HG02884 (cell line): ENCODE measurements at regions not wholly inside any gene's neighbourhood (a gene's known extent, or its start where the extent isn't known, plus 50 kb on each side); places are given as distances from the start of the nearest gene placed in this dataset.
"Not testable (repeated sequence)": the region's sequence is repeated elsewhere in the genome, so short reads cannot be mapped to it uniquely, and the experiment has no call there.

Experiments used
- ATAC-seq: cut with Tn5 transposase; IDR thresholded peaks from one replicate; pipeline ENCODE4 v1.9.1; 2021; ENCODE audit warnings: mild to moderate bottlenecking, moderate library complexity; ENCODE audit not compliant: unreplicated experiment

DNA sequence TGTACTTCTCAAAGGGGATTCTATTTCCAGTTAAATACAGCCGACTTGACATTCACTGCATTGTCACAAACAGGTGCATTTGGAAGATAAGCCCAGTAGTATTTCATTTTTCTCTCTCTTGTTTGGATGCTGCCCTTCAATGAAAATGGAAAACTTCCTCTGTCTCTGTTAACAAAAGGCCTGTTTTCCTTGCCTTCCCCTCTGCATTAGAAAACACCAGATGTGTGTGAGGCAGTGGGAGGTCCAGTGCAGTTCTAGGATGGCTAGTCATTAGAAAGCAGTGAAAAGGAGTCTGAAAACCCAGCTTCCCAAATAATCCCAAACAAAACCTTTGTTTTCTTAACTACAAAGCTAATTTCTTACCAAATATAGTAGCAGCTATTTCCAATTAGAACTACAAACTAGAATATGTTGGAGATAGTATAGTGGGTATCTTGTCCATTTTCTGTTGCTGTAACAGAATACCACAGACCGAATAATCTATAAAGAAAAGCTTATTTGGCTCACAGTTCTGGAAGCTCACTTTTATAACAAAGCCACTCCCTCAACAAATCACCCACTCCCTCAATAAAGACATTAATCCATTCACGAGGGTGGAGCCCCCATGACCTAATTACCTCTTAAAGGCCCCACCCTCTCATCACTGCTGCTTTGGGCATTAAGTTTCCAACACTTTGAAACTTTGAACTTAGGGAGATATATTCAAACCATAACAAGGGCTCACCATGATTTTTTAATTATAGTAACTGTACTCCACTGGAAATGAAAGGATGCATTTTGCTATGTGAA lies 452.1 kb upstream of the RPS6KA3 start:
- no peak for ATAC-seq

DNA sequence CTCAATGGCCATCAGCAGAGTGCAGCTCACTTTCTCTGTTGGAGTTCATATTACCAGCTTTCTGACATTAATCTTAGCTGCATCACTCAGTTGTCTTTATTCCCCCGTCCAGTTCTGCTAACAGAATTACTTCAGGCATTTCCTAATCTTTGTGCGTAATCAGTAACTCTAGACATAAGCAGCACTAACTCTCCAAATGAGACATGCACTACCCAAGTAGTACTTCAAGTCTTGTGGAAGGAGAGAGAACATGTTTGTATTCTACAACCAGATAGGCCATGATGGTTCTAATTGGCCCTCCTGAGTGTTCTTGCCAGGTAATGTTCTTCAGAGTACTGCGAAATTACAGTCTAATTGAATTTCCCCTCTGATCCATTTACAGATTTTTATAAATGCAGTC lies 448.5 kb upstream of the RPS6KA3 start:
- no peak for ATAC-seq

DNA sequence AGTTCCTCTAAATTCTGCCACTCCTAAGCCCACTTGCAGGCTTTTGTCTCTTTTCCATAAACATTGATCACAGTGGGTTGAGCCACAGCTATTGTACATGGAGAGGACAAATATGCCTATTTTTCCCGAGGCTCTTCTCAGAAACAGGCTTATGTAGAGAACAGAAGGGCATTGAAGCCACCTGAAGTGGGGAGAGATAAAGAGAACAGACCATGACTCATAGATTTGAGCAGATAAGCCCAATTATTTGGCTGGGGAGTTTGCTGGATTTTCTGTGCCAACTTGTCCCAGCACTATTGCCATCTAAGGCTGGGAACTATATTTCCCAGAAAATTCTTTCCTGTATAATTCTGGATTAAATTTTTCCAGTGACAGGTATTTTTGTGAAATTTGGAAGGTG lies 446.1 kb upstream of the RPS6KA3 start:
- no peak for ATAC-seq

DNA sequence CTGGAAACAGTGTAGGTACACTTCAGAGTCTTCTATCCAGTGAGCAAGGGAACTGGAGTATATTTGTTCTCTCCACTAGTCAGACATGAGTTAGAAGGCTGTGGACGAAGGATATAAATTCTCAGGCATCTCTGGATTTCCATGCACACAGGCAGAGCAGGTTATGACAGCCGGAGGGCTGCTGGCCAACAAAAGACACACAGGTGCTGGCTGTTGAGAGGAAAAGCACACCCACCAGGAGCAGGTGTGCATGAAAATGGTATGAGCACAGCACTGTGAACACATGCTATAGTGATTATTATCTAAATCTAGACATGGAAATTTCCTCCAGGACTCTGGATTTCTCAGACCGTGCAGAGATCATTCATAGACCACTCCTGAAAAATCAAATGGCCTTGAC lies 444.7 kb upstream of the RPS6KA3 start:
- no peak for ATAC-seq

DNA sequence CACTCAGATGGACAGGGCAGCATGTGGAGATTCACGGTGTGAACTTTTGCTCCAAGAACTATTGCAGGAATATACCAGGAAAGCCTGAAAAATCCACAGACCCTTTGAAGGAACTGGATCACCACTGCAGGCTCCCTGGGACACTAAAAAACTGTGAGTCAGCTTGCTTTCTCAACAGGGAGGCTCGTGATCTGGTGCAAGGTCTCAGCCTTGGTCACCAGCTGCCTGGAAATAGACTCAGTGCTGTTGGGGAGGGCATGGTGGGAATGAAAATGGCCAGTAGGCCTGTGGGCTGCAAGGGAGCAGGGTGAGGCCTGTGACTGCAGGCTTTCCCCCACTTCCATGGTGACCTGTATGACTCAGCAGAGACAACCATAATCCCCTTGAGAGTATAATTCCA lies 426.4 kb upstream of the RPS6KA3 start:
- ATAC-seq = no peak

DNA sequence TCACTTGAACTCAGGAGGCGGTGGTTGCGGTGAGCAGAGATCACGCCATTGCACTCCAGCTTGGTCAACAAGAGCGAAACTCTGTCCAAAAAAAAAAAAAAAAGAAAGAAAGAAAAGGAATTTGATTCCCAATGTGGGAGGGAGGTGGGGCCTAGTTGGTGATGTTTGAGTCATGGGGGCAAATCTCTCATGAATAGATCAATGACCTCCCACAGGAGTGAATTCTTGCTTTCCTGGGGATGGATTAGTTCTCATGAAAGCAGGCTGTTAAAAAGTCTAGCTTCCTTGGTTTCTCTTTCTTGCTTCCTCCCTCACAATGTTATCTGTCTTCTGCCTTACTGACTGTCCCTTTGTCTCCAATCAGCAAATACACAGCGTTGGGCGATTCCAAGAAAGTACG lies 419.5 kb upstream of the RPS6KA3 start:
- ATAC-seq = no peak

DNA sequence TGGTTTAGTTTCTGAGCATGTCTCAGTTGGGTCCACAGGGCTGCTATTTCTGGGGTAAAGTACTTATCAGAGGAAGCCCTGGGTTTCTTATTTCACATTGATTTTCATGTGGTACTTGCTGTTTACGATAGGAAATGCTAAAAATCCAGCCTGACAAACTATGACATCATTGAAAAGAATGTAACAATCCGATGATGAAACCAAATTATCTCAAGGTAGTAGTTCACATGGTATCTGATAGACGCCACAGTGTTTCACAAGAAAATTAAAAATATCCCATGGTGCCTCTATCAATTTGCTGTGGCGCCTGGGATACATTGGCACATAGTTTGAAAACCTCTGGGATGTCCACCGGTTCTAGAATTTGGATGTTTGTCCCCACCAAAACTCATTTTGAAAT lies 418.9 kb upstream of the RPS6KA3 start:
- ATAC-seq = no peak

DNA sequence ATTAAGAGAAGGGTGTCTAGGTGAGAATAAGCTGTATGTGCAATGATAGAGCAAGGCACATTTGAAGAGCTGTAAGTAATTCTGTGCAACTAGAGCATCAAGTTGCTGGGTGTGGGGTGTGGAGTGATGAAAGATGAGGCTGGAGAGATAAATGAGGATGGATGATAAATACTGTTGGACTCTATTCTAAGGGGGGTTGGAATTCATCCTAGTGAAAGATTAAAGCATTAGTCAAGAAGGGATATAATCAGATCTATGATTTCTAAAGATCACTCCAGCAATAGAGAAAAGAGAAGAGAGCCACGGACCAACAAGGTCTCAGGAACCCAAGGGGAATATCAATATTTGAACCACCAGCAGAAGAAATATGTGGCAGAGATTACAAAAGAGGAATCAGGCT lies 415.0 kb upstream of the RPS6KA3 start:
- no peak for ATAC-seq

DNA sequence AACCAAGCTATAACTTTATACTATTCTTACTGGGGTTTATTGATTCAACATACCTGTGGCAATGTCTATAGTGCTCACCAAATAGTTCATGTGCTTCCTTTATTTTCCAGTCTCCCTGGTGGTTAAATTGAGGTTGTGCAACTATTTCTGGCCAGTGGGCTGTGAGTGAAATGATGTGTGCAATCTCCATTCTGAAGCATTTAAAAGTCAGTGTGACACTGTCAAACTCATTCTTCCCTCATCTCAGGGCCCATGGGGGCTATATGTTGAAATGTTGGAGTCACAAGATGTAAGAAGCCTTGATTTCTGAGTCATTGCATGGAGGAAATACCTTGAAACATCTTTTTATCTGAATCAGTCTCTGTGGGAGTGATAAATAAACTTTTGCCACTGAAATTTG lies 414.3 kb upstream of the RPS6KA3 start:
- ATAC-seq = no peak

DNA sequence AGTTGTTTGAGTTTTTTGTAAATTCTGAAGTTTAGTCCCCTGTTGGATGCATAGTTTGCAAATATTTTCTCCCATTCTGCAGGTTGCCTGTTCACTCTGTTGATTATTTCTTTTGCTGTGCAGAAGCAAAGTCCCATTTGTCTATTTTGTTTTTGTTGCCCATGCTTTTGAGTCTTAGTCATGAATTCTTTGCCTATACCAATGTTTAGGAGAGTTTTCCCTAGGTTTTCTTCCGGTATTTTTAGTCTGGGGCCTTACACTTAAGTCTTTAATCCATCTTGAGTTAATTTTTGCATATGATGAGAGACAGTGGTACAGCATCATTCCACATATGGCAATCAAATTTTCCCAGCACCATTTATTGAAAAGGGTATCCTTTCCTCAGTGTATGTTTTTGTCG lies 405.8 kb upstream of the RPS6KA3 start:
- ATAC-seq = no peak

DNA sequence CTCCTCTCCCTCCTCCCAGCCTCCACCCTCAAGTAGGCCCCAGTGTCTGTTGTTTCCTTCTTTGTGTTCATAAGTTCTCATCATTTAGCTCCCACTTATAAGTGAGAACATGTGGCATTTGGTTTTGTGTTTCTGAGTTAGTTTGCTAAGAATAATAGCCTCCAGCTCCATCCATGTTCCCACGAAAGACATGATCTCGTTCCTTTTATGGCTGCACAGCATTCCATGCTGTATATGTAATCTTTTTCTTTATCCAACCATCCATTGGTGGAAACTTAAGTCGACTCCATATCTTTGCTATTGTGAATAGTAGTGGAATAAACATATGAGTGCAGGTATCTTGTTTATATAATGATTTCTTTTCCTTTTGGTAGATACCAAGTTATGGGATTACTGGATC lies 405.0 kb upstream of the RPS6KA3 start:
- ATAC-seq = not testable (repeated sequence)

DNA sequence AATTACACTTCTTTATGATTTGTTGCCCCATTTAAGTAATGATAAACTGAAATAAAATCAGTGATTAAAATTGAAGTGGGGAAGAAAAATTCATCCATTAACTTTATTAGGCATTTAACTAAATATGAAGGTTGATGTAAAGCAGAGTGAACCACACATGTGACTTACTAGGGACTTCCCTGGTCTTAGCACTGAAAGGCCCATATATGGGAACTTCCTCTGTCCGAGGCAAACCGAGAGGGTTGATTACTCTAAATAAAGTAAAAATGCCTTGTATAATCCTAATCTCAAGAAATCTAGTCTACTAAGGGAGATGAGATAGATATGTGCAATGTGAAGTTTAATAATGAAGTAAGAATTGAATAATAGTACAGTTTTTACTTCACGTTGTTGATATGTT lies 403.9 kb upstream of the RPS6KA3 start:
- ATAC-seq = no peak

DNA sequence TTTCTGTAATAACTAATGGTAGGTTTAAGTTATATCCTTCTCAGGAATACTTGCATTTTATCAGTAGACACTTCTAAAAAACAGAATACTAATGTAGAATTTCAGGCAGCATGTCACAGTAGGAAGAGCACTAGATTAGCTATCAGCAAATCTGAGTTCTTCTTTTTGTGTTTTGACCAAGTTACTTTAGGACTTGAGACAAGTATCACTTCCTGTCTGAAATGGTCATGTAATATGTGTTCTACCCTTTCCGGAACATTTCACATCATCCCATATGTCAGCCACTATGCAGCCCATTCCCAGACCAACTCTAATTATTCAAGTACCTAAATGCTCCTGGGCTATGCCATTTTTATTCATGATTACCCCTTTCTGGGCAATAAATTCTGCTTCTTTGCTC lies 401.8 kb upstream of the RPS6KA3 start:
- no peak for ATAC-seq

DNA sequence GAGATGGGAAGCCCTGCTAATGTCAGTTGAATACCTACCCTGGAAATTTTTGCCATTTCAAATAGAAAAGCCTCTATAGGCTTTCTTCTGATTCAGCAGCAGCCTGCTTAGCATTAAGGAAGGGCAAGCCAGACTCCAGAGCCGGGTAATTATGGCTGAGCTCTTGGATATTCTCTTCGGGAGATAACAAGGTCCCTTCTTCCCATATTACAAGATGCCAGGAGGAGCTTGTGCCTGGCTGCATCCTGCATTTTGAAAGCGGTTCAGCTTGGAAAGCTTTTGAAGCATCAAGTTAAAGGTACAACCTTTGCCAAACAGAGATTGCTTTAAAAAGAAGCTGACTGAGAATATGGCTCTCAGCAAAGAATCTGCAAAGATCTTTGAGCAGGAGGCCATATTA lies 399.6 kb upstream of the RPS6KA3 start:
- ATAC-seq = no peak

DNA sequence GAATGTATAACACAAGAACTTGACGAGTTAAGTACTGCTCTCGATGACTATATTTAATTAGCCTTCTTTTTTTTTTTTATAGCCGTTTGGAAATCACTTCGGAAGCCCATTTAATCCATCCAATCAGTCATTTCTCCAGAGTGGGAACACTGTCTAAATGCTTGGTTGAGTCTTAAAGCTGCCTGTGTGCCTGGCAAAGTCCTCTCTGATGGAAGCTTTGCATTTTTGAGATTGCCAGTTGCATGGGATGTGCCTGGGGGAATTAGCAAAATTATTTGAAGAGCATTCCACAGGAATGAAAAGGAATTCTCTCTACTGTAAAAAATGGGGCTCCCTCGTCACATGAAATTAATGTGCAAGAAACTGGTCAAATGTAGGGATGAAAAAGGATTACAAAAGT lies 398.8 kb upstream of the RPS6KA3 start:
- no peak for ATAC-seq

DNA sequence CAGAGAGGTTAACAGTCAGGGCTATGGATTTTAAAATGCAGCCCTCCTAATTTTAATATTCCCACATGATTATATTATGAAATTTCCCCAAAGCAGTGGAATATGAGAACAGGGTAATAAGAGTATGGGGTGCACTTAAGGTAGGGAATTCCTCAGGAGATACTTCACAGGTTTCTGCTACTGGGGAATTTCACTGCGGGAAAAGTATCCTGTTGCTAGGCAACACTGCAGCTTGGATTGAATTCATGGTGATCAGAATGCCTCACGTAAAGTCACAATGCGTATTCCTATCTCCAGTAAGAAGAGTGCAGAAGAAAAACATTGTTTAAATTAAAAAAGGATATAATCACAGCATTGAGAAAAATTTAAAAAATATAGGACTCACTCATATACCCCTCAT lies 398.1 kb upstream of the RPS6KA3 start:
- ATAC-seq = no peak

DNA sequence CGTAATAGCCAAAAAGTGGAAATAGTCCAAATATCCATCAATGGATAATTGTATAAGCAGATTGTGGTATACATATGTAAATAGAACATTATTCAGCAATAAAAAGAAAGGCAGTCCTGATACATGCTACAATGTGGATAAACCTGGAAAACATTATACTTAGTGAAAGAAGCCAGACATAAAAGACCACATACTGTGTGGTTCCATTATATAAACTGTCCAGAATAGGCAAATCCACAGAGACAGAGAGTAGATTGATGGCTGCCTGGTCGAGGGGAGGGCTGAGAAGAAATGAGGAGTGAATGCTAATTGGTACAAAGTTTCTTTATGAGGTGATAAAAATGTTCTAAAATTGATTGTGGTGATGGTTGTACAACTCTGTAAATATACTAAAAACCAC lies 397.4 kb upstream of the RPS6KA3 start:
- no peak for ATAC-seq

DNA sequence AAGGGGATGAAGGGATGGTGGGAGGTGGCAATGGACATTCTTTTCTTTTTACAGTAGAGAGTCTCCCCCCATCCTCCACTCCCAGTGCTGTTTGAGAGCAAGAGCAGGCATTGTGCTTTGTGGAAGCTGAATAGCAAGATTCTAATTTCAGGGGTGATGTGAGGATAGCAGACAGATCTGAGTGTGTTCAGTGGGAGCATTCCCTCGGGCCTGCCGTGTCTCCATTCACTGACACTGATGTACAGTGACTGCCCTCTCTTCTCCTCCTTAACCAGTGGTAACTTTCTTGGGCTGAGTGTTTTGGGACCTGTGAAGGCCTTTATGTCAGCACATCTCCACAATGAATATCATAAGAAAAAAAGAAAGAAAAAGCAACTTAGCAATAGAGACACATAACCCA lies 396.6 kb upstream of the RPS6KA3 start:
- no peak for ATAC-seq

DNA sequence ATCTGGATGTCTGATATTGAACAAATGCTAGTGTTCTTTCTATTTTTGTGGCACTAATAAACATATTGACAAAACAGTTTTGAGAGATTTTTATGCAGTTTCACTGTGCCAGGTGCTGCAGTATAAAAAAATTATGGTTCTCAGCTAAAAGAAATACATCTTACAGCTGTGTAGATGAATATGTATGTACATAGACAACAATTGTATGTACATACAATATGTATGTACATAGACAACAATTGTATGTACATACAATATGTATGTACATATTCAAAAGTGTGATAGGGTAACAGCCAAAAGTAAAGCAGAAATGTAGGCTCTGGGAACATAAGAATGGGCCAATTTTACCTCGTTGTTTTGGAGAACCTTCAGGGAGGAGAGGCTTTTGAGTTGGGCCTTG lies 390.0 kb upstream of the RPS6KA3 start:
- no peak for ATAC-seq

DNA sequence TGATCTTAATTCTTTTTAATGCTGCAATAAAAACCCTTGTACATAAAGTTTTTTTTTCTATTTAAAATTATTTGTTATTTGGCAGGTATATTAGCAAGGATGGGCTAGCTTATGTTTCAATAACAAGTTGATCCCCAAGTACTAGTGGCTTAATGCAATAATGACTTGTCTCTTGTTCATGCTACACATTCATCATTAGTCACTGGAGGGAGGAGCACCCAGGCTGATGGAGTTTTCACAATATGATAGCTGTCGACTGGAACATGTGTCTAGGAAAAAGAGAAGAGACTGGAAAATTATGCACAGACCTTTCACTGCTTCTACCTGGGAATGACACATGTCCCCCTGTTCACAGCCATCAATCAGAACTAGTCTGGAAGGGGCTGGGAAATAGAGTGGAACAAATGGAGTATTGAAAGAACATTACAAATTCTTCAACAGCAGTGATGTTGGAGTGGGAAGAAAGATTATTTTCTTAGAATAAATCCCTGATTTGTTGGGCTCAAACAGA lies 387.9 kb upstream of the RPS6KA3 start:
- ATAC-seq = no peak

DNA sequence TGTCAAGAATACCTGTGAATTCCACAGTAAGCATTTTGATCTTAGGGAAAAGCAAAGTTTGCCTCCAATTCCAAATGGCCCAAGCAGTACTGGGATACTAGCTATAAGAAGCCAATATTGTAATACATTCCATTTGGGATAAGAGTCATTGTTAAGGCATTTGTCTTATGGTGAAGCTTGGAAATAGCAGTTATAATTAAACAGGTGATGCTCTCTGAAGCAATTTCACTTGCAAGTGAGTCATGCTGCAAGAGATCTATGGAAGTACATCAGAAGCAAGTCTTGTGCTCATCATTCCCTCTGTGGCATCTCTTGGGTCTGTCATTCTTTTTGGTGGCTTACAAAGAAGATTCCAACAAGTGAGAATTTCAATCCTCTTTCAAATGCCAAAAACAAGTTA lies 386.4 kb upstream of the RPS6KA3 start:
- no peak for ATAC-seq

DNA sequence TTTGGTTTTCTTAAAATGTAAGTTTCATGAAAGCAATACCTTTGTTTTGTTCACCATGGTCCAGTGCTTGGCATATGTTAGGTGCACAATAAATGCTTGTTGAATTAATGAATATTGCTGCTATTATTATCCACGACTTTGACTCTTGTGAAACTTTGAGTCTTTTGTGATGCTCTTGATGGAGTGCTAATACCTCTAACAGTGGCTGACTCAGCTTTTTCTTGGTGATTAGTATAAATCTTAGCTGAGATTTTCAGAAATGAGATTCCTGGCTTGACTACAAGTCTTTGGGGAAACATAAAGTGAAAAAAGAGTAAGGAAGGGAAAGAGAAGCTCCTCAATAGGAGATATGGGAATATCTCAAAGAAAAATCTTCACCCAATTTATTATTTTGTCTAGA lies 375.2 kb upstream of the RPS6KA3 start:
- ATAC-seq = no peak

DNA sequence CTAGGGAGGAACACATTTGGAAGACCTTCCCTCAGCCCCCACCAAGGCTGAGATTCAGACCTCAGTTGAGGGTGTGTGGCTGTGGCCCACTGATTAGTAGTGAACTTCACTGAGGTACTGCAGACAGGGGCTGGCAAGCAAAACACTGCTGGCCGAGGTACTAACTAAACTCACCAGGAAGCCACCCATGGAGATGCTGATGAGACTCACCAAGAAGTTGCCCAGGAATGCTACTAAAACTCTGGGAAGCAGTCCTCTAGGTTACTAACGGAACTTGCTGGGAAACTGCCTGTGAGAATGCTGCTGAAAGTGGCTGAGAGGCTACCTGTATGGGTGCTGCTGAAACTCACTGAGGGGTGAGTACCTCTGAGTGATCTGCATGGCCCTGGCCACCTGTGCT lies 372.4 kb upstream of the RPS6KA3 start:
- no peak for ATAC-seq
